Astrocyte of the cerebellum (primary cell): ENCODE measurements at regions not wholly inside any gene's neighbourhood (a gene's known extent, or its start where the extent isn't known, plus 50 kb on each side); places are given as distances from the start of the nearest gene placed in this dataset.

ENCODE experiments used
- DNase-seq: peaks from one replicate; pipeline ENCODE4 v3.0.0-alpha.2; 2011; ENCODE audit warnings: low read depth
- H3K4me3 ChIP-seq: 2 replicates; pipeline ENCODE4 v1.5.1; 2011; ENCODE audit warnings: mild to moderate bottlenecking, low read depth, low read length, moderate library complexity
- CTCF ChIP-seq: IDR thresholded peaks from 2 replicates; pipeline ENCODE4 v1.5.1; 2012; ENCODE audit warnings: low read length, low read depth, moderate library complexity, mild to moderate bottlenecking; ENCODE audit errors: missing control alignments
- in situ Hi-C: cut with HindIII; loops from 2 replicates; pipeline ENCODE4 v1.10.0; 2017; ENCODE audit warnings: low sequenced_read_pairs

- H3K4me3 ChIP-seq = no peak overlapping the region
- in situ Hi-C loops = loop anchor here (10.0 kb wide), 1 partner anchor 57 kb away; no protein-coding TSS in a partner anchor
- TF ChIP-seq CTCF = no peak
- peak; percentile 24 for DNase-seq
Measured at GRCh38 chr1:219527994-219528393, 84.9 kb downstream of the ZC3H11B start.

GRCh38 chr1:219526074-219526473 is 86.8 kb downstream of the ZC3H11B start:
- TF ChIP-seq CTCF = no peak
- H3K4me3 ChIP-seq = no peak overlapping the region
- in situ Hi-C loops = loop anchor here (10.0 kb wide), 1 partner anchor 59 kb away; no protein-coding TSS in a partner anchor
- DNase-seq = no peak

- DNase-seq = no peak
- H3K4me3 ChIP-seq = no peak overlapping the region
- in situ Hi-C loops = loop anchor here (5.0 to 10.0 kb wide), 2 partner anchors 36 to 61 kb away; no protein-coding TSS in a partner anchor
- no peak for TF ChIP-seq CTCF
Measured at GRCh38 chr1:219523411-219523810, 89.5 kb downstream of the ZC3H11B start.

GRCh38 chr1:219521325-219521724 is 91.6 kb downstream of the ZC3H11B start:
- no peak overlapping the region for H3K4me3 ChIP-seq
- DNase-seq = no peak
- TF ChIP-seq CTCF = no peak
- in situ Hi-C loops = loop anchor here (5.0 to 10.0 kb wide), 2 partner anchors 34 to 63 kb away; no protein-coding TSS in a partner anchor

- in situ Hi-C loops = loop anchor here (5.0 to 10.0 kb wide), 2 partner anchors 33 to 65 kb away; no protein-coding TSS in a partner anchor
- TF ChIP-seq CTCF = no peak
- no peak overlapping the region for H3K4me3 ChIP-seq
- no peak for DNase-seq
Measured at GRCh38 chr1:219520241-219520640, 92.7 kb downstream of the ZC3H11B start.

GRCh38 chr1:219518907-219519248 is 94.0 kb downstream of the ZC3H11B start:
- in situ Hi-C loops = no loop called here
- no peak overlapping the region for H3K4me3 ChIP-seq
- no peak for TF ChIP-seq CTCF
- no peak for DNase-seq
